ENCODE measurements at regions not wholly inside any gene's neighbourhood (a gene's known extent, or its start where the extent isn't known, plus 50 kb on each side); places are given as distances from the start of the nearest gene placed in this dataset.

- DNase-seq (ENCODE audit: low read depth in 2 of 2): no peak
- Histone ChIP-seq H3K27me3 (ENCODE audit: control insufficient read depth, insufficient read depth, low read length) (no peaks in the 10 kb centered on the region), H4K20me1 (ENCODE audit: control insufficient read depth, extremely low read depth, insufficient read depth, low read length) (no peaks in the 10 kb centered on the region), H3K9ac (ENCODE audit: insufficient read depth, low read length) (no peak overlapping the region), H2AFZ (ENCODE audit: low read length) (no peak overlapping the region), H3K4me3 (replicated peaks in 1 of 4; ENCODE audit: control extremely low read depth in 1 of 4, insufficient read depth in 1 of 4, low read depth in 3 of 4, low read length in 4 of 4) (no peak overlapping the region), H3K4me2 (ENCODE audit: extremely low read depth, insufficient read depth, low read length) (no peak overlapping the region), H3K79me2 (ENCODE audit: control insufficient read depth, insufficient read depth, low read length) (no peaks in the 10 kb centered on the region), H3K9me3 (ENCODE audit: control insufficient read depth, insufficient read depth, low read depth, low read length) (no peaks in the 10 kb centered on the region), H3K36me3 (ENCODE audit: control insufficient read depth, insufficient read depth, low read length) (no peaks in the 10 kb centered on the region), H3K27ac (ENCODE audit: insufficient read depth, low read length) (no peak overlapping the region), H3K4me1 (ENCODE audit: control insufficient read depth, extremely low read depth, insufficient read depth, low read length) (no peaks in the 10 kb centered on the region)
- no peak for TF ChIP-seq EZH2 (IDR thresholded peaks at IDR 0.05; ENCODE audit: low read length, missing control alignments)
- no peak for TF ChIP-seq CTCF (conservative IDR thresholded peaks at IDR 0.05 in 1 of 2, IDR thresholded peaks at IDR 0.05 in 1 of 2; ENCODE audit: low read depth in 1 of 2, low read length in 2 of 2)
These were observed 218.7 kb downstream of the HDGFL1 start for GRCh38 chr6:22788038-22788437.

- H3K4me2 ChIP-seq (ENCODE audit: extremely low read depth, insufficient read depth, low read length): no peak overlapping the region
- no peak overlapping the region for H3K27ac ChIP-seq (ENCODE audit: insufficient read depth, low read length)
- H3K9me3 ChIP-seq (ENCODE audit: control insufficient read depth, insufficient read depth, low read depth, low read length): no peaks in the 10 kb centered on the region
- no peak overlapping the region for H3K4me3 ChIP-seq (replicated peaks in 1 of 4; ENCODE audit: control extremely low read depth in 1 of 4, insufficient read depth in 1 of 4, low read depth in 3 of 4, low read length in 4 of 4)
- H3K4me1 ChIP-seq (ENCODE audit: control insufficient read depth, extremely low read depth, insufficient read depth, low read length): no peaks in the 10 kb centered on the region
- no peaks in the 10 kb centered on the region for H3K27me3 ChIP-seq (ENCODE audit: control insufficient read depth, insufficient read depth, low read length)
- no peaks in the 10 kb centered on the region for H3K79me2 ChIP-seq (ENCODE audit: control insufficient read depth, insufficient read depth, low read length)
- no peak for TF ChIP-seq CTCF (conservative IDR thresholded peaks at IDR 0.05 in 1 of 2, IDR thresholded peaks at IDR 0.05 in 1 of 2; ENCODE audit: low read depth in 1 of 2, low read length in 2 of 2)
- no peak for TF ChIP-seq EZH2 (IDR thresholded peaks at IDR 0.05; ENCODE audit: low read length, missing control alignments)
- no peaks in the 10 kb centered on the region for H4K20me1 ChIP-seq (ENCODE audit: control insufficient read depth, extremely low read depth, insufficient read depth, low read length)
- no peak overlapping the region for H2AFZ ChIP-seq (ENCODE audit: low read length)
- no peaks in the 10 kb centered on the region for H3K36me3 ChIP-seq (ENCODE audit: control insufficient read depth, insufficient read depth, low read length)
- no peak overlapping the region for H3K9ac ChIP-seq (ENCODE audit: insufficient read depth, low read length)
- DNase-seq (ENCODE audit: low read depth in 2 of 2): no peak
These were observed 219.9 kb downstream of the HDGFL1 start for GRCh38 chr6:22789315-22789714.

- H3K27me3 ChIP-seq (ENCODE audit: control insufficient read depth, insufficient read depth, low read length): no peaks in the 10 kb centered on the region
- no peak for TF ChIP-seq CTCF (conservative IDR thresholded peaks at IDR 0.05 in 1 of 2, IDR thresholded peaks at IDR 0.05 in 1 of 2; ENCODE audit: low read depth in 1 of 2, low read length in 2 of 2)
- no peak for TF ChIP-seq EZH2 (IDR thresholded peaks at IDR 0.05; ENCODE audit: low read length, missing control alignments)
- no peak overlapping the region for H3K4me3 ChIP-seq (replicated peaks in 1 of 4; ENCODE audit: control extremely low read depth in 1 of 4, insufficient read depth in 1 of 4, low read depth in 3 of 4, low read length in 4 of 4)
- no peak for DNase-seq (ENCODE audit: low read depth in 2 of 2)
- no peaks in the 10 kb centered on the region for H3K36me3 ChIP-seq (ENCODE audit: control insufficient read depth, insufficient read depth, low read length)
- H4K20me1 ChIP-seq (ENCODE audit: control insufficient read depth, extremely low read depth, insufficient read depth, low read length): no peaks in the 10 kb centered on the region
- no peaks in the 10 kb centered on the region for H3K9me3 ChIP-seq (ENCODE audit: control insufficient read depth, insufficient read depth, low read depth, low read length)
- H3K27ac ChIP-seq (ENCODE audit: insufficient read depth, low read length): no peak overlapping the region
- H3K4me2 ChIP-seq (ENCODE audit: extremely low read depth, insufficient read depth, low read length): no peak overlapping the region
- no peak overlapping the region for H2AFZ ChIP-seq (ENCODE audit: low read length)
- H3K4me1 ChIP-seq (ENCODE audit: control insufficient read depth, extremely low read depth, insufficient read depth, low read length): no peaks in the 10 kb centered on the region
- no peak overlapping the region for H3K9ac ChIP-seq (ENCODE audit: insufficient read depth, low read length)
- H3K79me2 ChIP-seq (ENCODE audit: control insufficient read depth, insufficient read depth, low read length): no peaks in the 10 kb centered on the region
These were observed 225.5 kb downstream of the HDGFL1 start for GRCh38 chr6:22794844-22795243.
